NOMO-1 (cell line): ENCODE measurements at regions not wholly inside any gene's neighbourhood (a gene's known extent, or its start where the extent isn't known, plus 50 kb on each side); places are given as distances from the start of the nearest gene placed in this dataset.

Experiments used
- DNase-seq, 2 experiments: peaks; one replicate each; lab custom pipeline; 2025; ENCODE audit not compliant: unreplicated experiment in 2 of 2; lab: John Stamatoyannopoulos, UW

- DNase-seq: no peak
These were observed 433.7 kb upstream of the TNP1 start for GRCh38 chr2:217293607-217294006.

GRCh38 chr2:217293046-217293445, 433.2 kb upstream of the TNP1 start:
- DNase-seq: no peak

- DNase-seq: no peak
These were observed 431.4 kb upstream of the TNP1 start for GRCh38 chr2:217291259-217291658.

- DNase-seq: no peak
These were observed 430.6 kb upstream of the TNP1 start for GRCh38 chr2:217290467-217290866.

GRCh38 chr2:217289907-217290280, 430.0 kb upstream of the TNP1 start:
- no peak for DNase-seq

GRCh38 chr2:217289177-217289906, 429.5 kb upstream of the TNP1 start:
- DNase-seq: no peak

- no peak for DNase-seq
These were observed 428.7 kb upstream of the TNP1 start for GRCh38 chr2:217288472-217289063.

- no peak for DNase-seq
These were observed 427.0 kb upstream of the TNP1 start for GRCh38 chr2:217286833-217287232.

- DNase-seq: no peak
These were observed 426.1 kb upstream of the TNP1 start for GRCh38 chr2:217285926-217286325.

GRCh38 chr2:217283460-217283859, 423.6 kb upstream of the TNP1 start:
- no peak for DNase-seq

- no peak for DNase-seq
These were observed 422.7 kb upstream of the TNP1 start for GRCh38 chr2:217282531-217282930.

GRCh38 chr2:217279556-217279955, 419.7 kb upstream of the TNP1 start:
- DNase-seq: no peak

- DNase-seq: no peak
These were observed 419.3 kb upstream of the TNP1 start for GRCh38 chr2:217279140-217279539.

- DNase-seq: no peak
These were observed 418.0 kb upstream of the TNP1 start for GRCh38 chr2:217277646-217278398.

- no peak for DNase-seq
These were observed 416.6 kb upstream of the TNP1 start for GRCh38 chr2:217276433-217276832.

- DNase-seq: no peak
These were observed 415.2 kb upstream of the TNP1 start for GRCh38 chr2:217275091-217275490.

- no peak for DNase-seq
These were observed 414.7 kb upstream of the TNP1 start for GRCh38 chr2:217274578-217274977.

- DNase-seq: no peak
These were observed 414.0 kb upstream of the TNP1 start for GRCh38 chr2:217273851-217274250.

GRCh38 chr2:217273162-217273561, 413.3 kb upstream of the TNP1 start:
- no peak for DNase-seq

- DNase-seq: no peak
These were observed 411.9 kb upstream of the TNP1 start for GRCh38 chr2:217271813-217272212.

- no peak for DNase-seq
These were observed 410.7 kb upstream of the TNP1 start for GRCh38 chr2:217270485-217271121.
